SW480 (cell line): ENCODE measurements at regions not wholly inside any gene's neighbourhood (a gene's known extent, or its start where the extent isn't known, plus 50 kb on each side); places are given as distances from the start of the nearest gene placed in this dataset.
A peak's percentile ranks its signal among the peaks of the same experiment; 100 is the strongest.
"Not testable (repeated sequence)": the region's sequence is repeated elsewhere in the genome, so short reads cannot be mapped to it uniquely, and the experiment has no call there.

Source experiments
- DNase-seq: peaks from one replicate; pipeline ENCODE4 v3.0.0-alpha.2; 2016; ENCODE audit warnings: low spot score

DNA sequence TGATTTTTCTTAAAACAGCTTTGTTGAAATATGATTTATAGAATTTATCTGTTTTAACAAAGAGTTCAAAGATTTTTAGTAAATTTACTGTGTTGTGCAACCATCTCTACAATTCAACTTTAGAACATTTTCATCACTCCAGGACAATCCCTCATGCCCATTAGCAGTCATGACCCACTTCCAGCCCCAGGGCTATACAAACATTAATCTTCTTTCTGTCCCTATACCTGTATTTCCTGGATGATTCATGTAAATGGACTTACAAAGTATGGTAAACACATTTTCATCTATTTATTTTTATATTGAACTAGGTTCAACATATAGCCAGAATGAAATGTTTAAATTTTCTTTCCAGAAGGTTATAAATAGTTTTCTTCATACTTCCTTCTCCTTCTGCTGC is 127.8 kb upstream of the CCDC180 start:
- no peak for DNase-seq

DNA sequence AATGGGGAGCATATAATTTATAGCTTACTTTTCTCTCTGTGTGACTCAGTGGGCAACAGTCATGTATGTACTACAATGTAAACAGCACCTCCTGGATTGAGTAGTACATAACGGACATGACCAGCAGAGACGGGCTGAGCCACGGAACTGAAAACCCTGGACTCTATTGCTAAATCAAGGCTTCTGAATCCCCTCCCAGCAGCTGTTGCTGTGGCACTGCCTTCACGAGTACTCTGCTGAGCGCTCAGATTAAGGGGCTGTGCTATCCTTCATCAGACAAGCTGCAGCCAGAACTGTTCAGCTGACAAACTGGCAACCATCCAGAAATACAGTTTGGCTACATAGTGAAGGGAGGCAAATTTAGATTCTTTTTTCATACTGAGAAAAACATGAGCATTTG is 131.3 kb upstream of the CCDC180 start:
- DNase-seq, result no peak

DNA sequence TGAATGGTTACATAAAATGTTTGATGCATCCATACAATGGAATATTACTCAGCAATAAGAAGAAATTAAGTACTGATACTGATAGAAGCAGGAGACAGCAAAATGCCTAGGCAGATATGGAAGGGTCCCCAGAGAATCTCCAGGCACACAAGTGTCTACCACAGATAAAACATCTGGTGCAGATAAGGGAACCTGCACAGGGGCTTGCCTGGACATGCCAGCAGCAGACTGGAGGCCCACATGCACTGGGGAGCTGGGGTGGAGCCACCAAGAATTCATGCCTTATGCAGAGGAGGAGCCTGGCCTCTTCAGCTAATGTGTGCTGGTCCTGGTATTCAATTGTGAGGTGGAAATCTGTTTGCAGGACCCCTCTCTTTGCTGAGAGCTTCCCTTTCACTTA is 129.2 kb upstream of the CTSV start:
- not testable (repeated sequence) for DNase-seq

DNA sequence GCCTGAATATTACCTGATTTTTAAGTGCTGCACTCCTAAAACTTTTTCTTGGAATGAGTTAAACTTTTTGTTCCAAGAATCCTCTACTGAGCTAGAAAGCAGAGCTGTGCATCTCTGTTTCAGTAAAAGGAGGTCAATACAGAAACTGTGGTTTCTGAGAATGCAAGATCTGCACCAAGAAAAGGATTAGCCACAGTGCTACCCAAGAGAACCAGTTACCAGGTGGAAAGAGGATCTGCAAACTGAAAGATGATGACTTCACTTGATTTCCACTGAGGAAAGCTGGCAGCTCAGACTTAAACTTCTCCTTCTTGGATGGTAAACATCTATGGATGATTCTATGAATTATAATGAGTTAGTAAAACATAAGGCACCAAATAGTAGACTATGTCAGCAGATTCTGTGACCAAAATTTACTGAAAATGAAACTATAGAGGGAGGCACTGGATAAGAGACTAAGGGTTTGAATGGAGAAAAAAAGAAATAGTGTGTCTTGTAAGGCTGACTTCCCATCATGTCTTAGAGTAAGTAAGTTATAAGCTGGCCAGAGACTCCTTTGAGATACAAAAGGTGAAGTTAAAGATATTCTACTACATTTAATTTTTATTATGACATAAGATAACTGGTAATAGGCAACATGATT is 127.7 kb upstream of the CTSV start:
- not testable (repeated sequence) for DNase-seq

DNA sequence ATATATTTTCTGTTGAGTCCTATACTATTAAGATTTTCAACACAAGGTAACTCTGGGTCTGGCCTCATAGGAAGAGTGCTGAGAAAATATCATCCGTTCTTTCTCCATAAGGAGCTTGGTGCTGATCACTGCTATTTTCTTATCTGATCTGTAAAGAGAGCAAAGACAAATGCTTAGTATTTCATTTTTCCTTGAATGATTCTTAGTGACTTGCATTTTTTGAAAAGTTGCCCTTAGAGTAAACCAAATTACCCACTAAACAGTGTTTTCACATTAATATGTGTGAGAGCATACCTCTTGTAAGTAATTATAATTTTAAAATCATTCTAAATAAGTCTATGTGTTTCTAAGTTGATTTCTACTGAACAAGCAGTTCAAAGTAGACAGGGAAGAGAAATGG is 121.3 kb upstream of the CTSV start:
- no peak for DNase-seq

DNA sequence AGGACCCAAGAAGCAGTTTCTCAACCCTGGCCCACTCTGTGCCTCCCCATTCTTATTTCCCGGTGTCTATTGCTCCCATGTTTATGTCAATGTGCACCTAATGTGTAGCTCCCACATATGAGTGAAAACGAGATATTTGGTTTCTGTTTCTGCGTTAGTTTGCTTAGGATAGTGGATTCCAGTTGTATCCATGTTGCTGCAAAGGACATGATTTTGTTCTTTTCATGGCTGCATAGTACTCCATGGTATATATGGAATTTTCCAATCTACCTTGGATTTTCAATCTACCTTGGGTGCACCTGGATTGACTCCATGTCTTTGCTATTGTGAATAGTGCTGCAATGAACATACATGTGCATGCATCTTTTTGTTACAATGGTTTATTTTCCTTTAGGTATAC is 119.8 kb upstream of the CTSV start:
- not testable (repeated sequence) for DNase-seq

DNA sequence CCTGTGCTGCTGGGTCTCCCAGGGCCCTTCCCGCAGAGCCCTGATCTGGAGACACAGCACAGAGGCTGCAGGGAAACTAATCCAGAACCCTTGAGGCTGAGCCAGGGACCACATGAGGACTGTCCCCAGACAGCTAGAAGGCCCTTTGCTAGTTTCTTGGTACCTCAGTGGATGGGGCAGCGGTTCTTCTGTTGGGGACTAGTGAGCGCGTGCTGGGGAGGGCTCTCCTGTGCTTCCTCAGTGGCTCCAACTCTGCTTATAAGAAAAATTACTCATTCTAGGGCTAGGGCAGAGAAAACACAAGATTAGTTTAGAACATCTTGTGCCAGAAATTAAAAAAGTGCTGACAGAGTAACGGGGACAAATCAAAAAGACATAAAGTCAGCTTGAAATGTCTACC is 116.5 kb upstream of the CTSV start:
- DNase-seq, result not testable (repeated sequence)

DNA sequence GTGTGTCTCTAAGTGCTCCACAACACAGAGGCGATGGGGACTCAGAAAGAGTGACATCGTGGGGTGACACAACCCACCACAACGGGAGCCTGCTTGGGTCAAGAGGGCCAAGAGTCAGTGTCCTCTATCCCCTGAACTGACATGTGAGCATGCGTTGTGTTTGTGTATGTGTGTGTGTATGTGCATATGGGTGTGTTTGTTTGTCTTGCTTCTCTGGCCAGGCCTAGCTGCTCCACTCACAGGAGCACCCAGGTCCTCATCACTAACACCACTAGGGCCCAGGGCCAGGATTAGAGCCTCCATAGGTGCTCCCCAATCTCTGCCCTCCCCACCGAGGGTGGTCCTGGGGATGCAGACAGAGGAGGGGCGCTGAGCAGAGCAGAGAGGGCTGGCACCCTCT is 115.0 kb upstream of the CTSV start:
- DNase-seq, result no peak

DNA sequence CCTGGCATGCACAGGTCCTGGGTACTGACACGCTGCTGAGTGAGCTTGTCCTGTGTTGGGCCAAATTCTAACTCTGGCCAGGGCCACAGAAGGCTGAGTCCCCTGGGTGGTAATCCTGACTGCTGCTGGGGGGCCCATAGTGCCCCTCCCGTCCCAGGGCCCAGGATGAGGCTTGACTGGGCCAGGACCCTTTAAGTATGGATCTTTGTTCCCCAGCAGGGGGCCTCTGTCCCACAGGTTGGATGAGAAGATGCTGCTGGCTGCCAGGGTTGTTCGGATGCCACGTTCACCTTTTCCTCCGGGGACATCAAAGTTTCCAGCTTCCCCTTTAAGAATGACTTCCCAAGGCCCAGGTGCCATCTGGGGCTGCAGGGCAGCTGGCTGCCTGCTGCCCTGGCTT is 114.2 kb upstream of the CTSV start:
- not testable (repeated sequence) for DNase-seq

DNA sequence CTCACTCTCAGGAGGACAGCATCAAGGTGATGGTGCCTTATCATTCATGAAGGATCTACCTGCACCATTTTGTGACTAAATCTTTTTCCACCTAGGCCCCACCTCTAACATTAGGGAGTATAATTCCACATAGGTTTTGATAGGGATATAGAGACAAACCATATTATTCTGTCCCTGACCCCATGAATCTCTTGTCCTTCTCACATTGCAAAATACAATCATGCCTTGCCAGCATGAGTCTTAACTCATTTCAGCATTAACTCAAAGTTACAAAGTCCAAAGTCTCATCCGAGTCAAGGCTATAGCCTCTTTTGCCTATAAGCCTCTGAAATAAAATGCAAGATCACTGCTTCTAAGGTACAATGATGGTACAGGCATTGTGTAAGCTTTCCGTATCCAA is 111.5 kb upstream of the CTSV start:
- not testable (repeated sequence) for DNase-seq

DNA sequence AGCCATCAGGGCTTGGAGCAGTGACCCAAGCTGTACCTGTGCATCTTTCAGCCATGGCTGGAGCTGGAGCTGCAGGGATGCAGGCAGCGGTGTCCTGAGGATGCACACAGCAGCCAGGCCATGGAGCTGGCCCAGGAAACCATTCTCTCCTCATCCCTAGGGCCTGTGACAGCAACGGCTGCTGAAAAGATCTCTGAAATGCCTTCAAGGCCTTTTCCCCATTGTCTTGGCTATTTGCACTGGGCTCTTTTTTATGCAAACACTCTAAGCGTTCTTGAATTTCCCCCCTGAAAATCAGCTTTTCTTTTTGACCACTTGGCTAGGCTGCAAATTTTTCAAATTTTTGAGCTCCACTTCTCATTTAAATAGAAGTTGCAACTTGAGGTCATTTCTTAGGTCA is 109.5 kb upstream of the CTSV start:
- not testable (repeated sequence) for DNase-seq

DNA sequence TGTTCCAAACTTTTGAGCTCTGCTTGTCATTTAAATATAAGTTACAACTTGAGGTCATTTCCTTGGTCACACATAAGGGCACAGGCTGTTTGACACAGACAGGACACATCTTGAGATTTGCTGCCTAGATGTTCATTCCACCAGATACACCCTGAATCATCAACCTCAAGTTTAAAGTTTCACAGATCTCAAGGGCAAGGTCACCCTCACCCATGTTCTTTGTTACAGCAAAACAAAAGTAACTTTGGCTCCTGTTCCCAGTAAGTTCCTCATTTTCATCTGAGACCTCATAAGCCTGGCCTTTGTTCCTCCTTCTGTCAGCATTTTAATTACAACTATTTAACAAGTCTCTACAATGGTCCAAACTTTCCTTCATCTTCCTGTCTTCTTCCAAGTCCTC is 106.7 kb upstream of the CTSV start:
- DNase-seq, result not testable (repeated sequence)

DNA sequence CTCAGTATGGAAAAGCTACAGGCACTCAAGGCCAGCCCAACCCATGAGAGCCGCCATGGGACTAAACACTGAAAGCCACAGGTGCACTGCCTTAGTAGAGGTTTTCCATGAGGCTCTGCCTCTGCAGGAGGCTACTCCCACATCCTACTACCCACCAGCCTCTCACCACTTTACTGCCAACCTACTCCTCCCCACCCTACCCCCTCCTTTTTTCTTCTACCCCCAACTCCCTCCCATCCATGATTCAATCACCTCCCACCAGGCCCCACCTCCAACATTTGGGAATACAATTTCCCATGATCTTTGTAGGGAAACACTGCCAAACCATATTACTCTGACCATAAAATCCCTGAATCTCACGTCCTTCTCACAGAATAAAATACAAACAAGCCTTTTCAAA is 101.6 kb upstream of the CTSV start:
- DNase-seq, result no peak

DNA sequence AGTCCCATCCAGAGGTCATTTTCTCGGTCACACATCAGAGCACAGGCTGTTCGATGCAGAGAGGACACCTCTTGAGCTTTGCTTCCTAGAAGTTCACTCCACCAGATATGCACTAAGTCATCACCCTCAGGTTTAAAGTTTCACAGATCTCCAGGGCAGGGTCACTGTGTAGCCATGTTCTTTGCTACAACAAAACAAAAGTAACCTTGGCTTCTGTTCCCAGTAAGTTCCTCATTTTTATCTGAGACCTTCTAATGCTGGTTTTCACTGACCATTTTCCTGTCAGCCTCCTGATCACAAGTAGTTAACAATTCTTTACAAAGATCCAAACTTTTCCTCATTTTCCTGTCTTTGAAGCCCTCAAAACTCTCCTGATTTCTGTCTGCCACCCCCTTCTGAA is 97.5 kb upstream of the CTSV start:
- DNase-seq, result no peak

DNA sequence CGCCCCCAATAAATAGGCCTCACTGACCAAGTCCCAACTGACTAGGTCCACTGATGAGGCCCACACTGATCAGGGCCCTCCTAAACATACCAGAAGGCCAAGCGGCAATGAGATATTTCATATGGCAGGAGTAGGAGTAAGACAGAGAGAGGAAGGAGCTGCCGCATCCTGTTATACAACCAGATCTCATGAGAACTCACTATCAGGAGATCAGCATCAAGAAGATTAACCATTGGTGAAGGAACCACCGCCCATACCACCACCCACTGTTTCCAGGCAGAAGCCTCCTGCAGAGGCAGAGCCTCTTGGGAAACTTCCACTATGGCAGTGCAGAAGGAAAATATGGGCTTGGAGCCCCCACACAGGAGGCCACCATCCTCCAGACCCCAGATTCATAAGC is 95.0 kb upstream of the CTSV start:
- not testable (repeated sequence) for DNase-seq

DNA sequence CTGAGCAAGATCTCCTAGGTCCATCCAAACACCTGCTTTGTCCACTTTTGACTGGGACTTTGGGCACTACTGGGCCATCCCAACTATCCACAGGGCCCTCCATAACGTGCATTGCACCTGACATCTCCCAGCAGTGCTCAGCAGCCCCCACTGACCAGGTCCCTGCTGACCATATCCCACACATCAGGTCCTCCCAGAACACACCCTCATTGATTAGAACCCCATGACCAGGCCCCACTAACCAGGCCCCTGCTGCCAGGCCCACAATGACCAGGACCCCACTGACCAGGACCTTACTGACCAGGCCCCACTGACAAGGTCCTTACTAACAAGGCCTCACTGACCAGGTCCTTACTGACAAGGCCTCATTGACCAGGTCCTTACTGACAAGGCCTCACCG is 93.9 kb upstream of the CTSV start:
- no peak for DNase-seq

DNA sequence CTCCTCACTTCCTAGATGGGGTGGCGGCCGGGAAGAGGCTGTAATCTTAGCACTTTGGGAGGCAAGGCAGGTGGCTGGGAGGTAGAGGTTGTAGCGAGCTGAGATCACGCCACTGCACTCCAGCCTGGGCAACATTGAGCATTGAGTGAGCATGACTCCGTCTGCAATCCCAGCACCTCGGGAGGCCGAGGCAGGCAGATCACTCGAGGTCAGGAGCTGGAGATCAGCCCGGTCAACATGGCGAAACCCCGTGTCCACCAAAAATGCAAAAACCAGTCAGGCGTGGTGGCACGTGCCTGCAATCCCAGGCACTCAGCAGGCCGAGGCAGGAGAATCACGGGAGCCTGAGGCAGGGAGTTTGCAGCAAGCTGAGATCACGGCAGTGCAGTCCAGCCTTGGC is 91.9 kb upstream of the CTSV start:
- DNase-seq, result not testable (repeated sequence)

DNA sequence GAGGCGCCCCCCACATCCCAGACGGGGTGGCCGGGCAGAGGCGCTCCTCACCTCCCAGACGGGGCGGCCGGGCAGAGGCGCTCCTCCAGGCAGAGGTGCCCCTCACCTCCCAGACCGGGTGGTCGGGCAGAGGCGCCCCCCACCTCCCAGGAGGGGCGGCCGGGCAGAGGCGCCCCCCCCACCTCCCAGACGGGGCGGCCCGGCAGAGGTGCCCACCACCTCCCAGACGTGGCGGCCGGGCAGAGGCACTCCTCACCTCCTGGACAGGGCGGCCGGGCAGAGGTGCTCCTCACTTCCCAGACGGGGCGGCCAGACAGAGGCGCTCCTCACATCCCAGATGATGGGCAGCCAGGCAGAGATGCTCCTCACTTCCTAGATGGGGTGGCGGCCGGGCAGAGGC is 91.4 kb upstream of the CTSV start:
- DNase-seq, result not testable (repeated sequence)

DNA sequence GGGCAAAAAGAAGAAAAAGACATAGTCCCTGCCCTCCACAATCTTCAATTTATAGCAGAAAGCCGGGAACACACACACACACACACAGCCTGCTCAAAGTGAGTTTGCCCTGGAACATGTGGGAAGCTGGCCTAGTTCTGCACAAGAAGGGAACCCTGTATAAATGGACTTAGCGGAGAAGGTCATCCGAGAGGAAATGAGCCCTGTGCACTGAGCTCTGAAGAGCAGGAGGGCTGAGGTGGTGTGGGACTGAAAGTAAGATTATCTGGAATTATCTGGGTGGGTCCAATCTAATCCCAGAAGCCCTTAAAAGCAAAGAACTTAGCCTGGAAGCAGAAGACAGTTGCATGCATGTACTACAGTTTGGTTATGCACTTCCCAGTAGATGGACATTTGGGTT is 90.0 kb upstream of the CTSV start:
- no peak for DNase-seq

DNA sequence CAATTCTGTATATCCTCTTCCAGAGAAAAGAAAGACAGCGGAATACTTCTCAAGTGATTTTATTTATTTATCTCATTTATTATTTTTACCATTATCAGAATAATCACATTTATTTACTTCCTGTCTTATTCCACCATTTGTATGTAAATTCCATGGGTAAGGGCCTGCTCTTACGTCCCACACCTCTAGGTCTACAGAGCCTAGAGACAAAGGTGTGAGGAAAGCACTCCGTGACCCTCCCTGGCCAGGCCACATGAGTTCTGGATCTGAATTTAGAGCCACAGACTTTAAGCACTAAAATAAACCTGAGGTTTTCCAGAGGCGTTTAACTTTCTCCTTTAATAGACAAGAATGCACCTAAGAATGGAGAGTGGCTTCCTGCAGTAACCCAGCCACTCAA is 85.3 kb upstream of the CTSV start:
- no peak for DNase-seq

DNA sequence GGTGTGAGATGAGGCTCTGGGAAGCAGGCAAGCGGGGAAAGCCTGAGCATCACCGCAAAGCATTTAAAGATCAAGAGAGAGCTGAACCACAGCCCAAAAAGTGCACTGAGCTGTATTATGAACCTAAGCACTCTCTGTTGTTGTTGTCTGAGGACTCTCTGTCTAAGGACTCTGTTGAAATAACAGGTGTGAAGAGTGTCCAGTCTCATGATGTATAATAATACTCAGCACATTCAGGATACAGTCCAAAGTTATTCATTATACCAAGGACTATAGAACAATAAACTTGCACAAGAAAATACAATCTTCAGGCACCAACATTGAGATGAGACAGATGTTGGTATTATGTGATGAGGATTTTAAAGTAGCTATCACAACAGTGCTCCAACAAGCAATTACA is 71.8 kb upstream of the CTSV start:
- DNase-seq, result no peak

DNA sequence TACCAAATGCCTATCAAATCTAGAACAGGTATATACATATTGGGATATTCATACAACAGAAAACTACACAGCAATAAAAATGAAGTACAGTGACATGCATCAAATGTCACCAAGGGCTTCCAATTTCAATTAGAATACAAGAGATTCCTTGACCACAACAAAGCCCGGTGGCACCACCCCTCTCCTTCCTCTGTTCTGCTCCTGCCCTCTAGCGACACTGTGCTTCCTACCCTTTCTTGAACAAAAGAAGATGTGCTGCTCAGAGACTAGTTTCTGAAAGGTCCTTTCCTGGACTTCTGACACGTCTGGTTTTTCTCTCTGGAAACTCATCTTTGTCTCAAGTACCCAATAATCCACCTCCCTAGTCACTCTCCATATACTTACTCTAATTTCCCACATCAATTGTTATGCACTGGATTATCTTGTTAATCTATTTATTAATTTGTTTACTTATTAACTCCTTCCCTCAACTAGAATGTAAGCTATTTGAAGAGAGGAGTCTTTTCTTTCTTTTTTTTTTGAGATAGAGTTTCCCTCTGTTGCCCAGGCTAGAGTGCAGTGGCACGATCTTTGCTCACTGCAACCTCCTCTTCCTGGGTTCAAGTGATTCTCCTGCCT is 70.4 kb upstream of the CTSV start:
- DNase-seq, result peak; percentile 60

DNA sequence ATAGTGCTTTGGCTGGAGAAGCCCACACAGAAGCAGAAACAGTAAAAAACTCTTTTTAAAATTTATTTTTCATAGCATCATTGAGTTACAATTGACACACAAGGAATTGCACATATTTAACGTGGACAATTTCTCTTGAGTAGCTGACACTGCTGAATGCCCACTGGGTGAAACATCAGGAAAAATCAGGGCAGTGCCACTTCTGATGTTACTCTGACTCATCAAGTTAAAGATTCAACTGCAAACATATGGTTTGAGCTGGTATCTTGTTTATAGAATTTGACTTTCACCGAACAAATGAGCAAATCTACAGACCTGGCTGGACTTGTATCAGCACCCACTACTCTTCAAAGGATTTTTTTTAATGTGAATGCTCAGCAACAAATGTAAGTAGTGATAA is 66.3 kb upstream of the CTSV start:
- not testable (repeated sequence) for DNase-seq
